ENCODE measurements at regions not wholly inside any gene's neighbourhood (a gene's known extent, or its start where the extent isn't known, plus 50 kb on each side); places are given as distances from the start of the nearest gene placed in this dataset.

DNA sequence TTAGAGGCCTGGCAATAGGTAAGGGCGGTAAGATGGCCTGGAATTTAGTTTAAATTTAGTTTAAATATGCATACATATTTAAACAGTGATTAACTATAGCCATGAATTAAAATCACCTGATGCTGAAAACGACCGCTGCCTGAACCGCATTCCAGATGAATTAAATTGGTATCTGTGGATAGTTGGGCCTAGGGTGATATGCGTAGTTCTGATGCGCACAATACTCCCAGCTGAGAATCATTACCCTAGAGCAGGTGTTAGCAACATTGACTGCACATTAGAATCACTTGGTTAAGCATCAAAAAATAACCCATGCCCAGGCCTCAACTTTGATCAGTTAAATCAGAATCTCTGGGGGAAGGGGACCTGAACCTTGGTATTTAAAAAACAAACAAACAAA is 432.4 kb downstream of the GBA3 start:
- TF ChIP-seq RAD21 (IDR thresholded peaks at IDR 0.05): no peak
- no peak for TF ChIP-seq GABPA (IDR thresholded peaks at IDR 0.05 in 1 of 2, conservative IDR thresholded peaks at IDR 0.05 in 1 of 2)
- no peak for TF ChIP-seq RXRA (IDR thresholded peaks at IDR 0.05)
- TF ChIP-seq FOXA1 (IDR thresholded peaks at IDR 0.05): no peak
- TF ChIP-seq, protein P1, sequence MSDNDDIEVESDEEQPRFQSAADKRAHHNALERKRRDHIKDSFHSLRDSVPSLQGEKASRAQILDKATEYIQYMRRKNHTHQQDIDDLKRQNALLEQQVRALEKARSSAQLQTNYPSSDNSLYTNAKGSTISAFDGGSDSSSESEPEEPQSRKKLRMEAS (IDR thresholded peaks at IDR 0.05): no peak
- TF ChIP-seq, protein P2, sequence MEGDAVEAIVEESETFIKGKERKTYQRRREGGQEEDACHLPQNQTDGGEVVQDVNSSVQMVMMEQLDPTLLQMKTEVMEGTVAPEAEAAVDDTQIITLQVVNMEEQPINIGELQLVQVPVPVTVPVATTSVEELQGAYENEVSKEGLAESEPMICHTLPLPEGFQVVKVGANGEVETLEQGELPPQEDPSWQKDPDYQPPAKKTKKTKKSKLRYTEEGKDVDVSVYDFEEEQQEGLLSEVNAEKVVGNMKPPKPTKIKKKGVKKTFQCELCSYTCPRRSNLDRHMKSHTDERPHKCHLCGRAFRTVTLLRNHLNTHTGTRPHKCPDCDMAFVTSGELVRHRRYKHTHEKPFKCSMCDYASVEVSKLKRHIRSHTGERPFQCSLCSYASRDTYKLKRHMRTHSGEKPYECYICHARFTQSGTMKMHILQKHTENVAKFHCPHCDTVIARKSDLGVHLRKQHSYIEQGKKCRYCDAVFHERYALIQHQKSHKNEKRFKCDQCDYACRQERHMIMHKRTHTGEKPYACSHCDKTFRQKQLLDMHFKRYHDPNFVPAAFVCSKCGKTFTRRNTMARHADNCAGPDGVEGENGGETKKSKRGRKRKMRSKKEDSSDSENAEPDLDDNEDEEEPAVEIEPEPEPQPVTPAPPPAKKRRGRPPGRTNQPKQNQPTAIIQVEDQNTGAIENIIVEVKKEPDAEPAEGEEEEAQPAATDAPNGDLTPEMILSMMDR (IDR thresholded peaks at IDR 0.05; ENCODE audit: low read depth, low read length, missing input control): no peak
- no peak for TF ChIP-seq HNF4G (IDR thresholded peaks at IDR 0.05)
- no peaks in the 10 kb centered on the region for H3K36me3 ChIP-seq (ENCODE audit: control insufficient read depth in 4 of 4, insufficient read depth in 3 of 4, low read depth in 1 of 4, low read length in 3 of 4)
- H3K4me3 ChIP-seq (ENCODE audit: low read depth in 1 of 3, low read length in 3 of 3): no peak overlapping the region
- DNase-seq (ENCODE audit: low spot score): no peak
- WGBS: 97% methylated on average over 6 of the region's 6 CpGs
- H3K27ac ChIP-seq (ENCODE audit: low read depth in 1 of 2, low read length in 2 of 2): no peak overlapping the region
- no peaks in the 10 kb centered on the region for H3K4me1 ChIP-seq (ENCODE audit: control insufficient read depth in 4 of 4, insufficient read depth in 4 of 4, low read length in 3 of 4)
- no peaks in the 10 kb centered on the region for H3K9me3 ChIP-seq (ENCODE audit: control insufficient read depth in 4 of 4, low read length in 3 of 4)
- H3K9ac ChIP-seq (ENCODE audit: low read depth in 1 of 2, low read length in 2 of 2): no peak overlapping the region
- H3K27me3 ChIP-seq (ENCODE audit: control insufficient read depth in 4 of 4, insufficient read depth in 4 of 4, low read length in 3 of 4): no peaks in the 10 kb centered on the region

DNA sequence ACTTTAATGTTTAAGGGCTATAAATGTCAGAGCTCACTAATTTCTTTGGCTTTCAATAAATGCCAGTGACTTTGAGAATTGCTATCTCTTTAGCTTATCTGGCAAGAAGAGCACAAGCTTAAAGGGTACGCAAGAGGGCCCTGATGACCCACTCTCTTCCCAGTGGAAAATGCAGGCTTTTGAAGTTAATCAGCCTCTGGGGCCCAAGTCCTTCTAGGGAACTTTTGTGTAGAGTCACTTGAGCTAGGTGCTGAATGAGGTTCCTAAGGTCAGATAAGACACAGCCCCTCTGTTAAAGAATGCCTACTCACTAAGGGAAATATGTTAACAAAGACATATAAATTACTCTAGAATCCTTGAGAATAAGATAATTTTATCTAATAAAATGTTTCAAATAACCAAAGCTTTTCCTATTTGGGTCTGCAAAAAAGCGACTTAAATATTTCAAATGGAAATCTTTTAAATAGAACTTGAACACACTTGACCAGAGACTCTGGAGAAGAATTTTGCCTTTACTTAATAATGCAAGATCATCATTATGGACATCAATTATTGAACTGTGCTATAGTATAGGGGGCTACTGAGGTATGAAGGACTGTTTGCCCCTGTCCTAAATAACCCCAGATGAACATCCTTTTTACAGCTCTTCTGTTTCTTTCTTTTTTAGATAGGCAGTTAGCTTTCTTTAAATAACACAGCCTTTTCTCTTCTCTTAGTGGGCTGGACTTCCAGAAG is 430.1 kb downstream of the GBA3 start:
- no peak for DNase-seq (ENCODE audit: low spot score)
- Histone ChIP-seq H3K27me3 (ENCODE audit: control insufficient read depth in 4 of 4, insufficient read depth in 4 of 4, low read length in 3 of 4) (no peaks in the 10 kb centered on the region), H3K9ac (ENCODE audit: low read depth in 1 of 2, low read length in 2 of 2) (no peak overlapping the region), H3K27ac (ENCODE audit: low read depth in 1 of 2, low read length in 2 of 2) (no peak overlapping the region), H3K36me3 (ENCODE audit: control insufficient read depth in 4 of 4, insufficient read depth in 3 of 4, low read depth in 1 of 4, low read length in 3 of 4) (no peaks in the 10 kb centered on the region), H3K9me3 (ENCODE audit: control insufficient read depth in 4 of 4, low read length in 3 of 4) (no peaks in the 10 kb centered on the region), H3K4me1 (ENCODE audit: control insufficient read depth in 4 of 4, insufficient read depth in 4 of 4, low read length in 3 of 4) (no peaks in the 10 kb centered on the region), H3K4me3 (ENCODE audit: low read depth in 1 of 3, low read length in 3 of 3) (no peak overlapping the region)
- 92% methylated on average over 2 of the region's 2 CpGs for WGBS
- TF ChIP-seq, protein P3, sequence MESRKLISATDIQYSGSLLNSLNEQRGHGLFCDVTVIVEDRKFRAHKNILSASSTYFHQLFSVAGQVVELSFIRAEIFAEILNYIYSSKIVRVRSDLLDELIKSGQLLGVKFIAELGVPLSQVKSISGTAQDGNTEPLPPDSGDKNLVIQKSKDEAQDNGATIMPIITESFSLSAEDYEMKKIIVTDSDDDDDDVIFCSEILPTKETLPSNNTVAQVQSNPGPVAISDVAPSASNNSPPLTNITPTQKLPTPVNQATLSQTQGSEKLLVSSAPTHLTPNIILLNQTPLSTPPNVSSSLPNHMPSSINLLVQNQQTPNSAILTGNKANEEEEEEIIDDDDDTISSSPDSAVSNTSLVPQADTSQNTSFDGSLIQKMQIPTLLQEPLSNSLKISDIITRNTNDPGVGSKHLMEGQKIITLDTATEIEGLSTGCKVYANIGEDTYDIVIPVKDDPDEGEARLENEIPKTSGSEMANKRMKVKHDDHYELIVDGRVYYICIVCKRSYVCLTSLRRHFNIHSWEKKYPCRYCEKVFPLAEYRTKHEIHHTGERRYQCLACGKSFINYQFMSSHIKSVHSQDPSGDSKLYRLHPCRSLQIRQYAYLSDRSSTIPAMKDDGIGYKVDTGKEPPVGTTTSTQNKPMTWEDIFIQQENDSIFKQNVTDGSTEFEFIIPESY (IDR thresholded peaks at IDR 0.05): no peak
- TF ChIP-seq YY1 (IDR thresholded peaks at IDR 0.05) (no peak), HNF4G (IDR thresholded peaks at IDR 0.05) (no peak), SP1 (IDR thresholded peaks at IDR 0.05) (no peak), RAD21 (IDR thresholded peaks at IDR 0.05) (no peak), HNF4A (conservative IDR thresholded peaks at IDR 0.05) (no peak), NR2F2 (IDR thresholded peaks at IDR 0.05) (no peak), JUND (IDR thresholded peaks at IDR 0.05) (no peak), EGR1 (IDR thresholded peaks at IDR 0.05; ENCODE audit: low read depth in 2 of 2) (no peak), FOXA1 (IDR thresholded peaks at IDR 0.05) (no peak), TAF1 (conservative IDR thresholded peaks at IDR 0.05) (no peak), GABPA (IDR thresholded peaks at IDR 0.05 in 1 of 2, conservative IDR thresholded peaks at IDR 0.05 in 1 of 2) (no peak), FOXA2 (IDR thresholded peaks at IDR 0.05) (no peak), RXRA (IDR thresholded peaks at IDR 0.05) (no peak)
- TF ChIP-seq, protein P4, sequence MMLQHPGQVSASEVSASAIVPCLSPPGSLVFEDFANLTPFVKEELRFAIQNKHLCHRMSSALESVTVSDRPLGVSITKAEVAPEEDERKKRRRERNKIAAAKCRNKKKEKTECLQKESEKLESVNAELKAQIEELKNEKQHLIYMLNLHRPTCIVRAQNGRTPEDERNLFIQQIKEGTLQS (IDR thresholded peaks at IDR 0.05): no peak
- TF ChIP-seq, protein P2 (IDR thresholded peaks at IDR 0.05; ENCODE audit: low read depth, low read length, missing input control): no peak
- TF ChIP-seq, protein P1 (IDR thresholded peaks at IDR 0.05): no peak
- TF ChIP-seq, protein P5, sequence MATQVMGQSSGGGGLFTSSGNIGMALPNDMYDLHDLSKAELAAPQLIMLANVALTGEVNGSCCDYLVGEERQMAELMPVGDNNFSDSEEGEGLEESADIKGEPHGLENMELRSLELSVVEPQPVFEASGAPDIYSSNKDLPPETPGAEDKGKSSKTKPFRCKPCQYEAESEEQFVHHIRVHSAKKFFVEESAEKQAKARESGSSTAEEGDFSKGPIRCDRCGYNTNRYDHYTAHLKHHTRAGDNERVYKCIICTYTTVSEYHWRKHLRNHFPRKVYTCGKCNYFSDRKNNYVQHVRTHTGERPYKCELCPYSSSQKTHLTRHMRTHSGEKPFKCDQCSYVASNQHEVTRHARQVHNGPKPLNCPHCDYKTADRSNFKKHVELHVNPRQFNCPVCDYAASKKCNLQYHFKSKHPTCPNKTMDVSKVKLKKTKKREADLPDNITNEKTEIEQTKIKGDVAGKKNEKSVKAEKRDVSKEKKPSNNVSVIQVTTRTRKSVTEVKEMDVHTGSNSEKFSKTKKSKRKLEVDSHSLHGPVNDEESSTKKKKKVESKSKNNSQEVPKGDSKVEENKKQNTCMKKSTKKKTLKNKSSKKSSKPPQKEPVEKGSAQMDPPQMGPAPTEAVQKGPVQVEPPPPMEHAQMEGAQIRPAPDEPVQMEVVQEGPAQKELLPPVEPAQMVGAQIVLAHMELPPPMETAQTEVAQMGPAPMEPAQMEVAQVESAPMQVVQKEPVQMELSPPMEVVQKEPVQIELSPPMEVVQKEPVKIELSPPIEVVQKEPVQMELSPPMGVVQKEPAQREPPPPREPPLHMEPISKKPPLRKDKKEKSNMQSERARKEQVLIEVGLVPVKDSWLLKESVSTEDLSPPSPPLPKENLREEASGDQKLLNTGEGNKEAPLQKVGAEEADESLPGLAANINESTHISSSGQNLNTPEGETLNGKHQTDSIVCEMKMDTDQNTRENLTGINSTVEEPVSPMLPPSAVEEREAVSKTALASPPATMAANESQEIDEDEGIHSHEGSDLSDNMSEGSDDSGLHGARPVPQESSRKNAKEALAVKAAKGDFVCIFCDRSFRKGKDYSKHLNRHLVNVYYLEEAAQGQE (IDR thresholded peaks at IDR 0.05): no peak
